ENCODE measurements at regions not wholly inside any gene's neighbourhood (a gene's known extent, or its start where the extent isn't known, plus 50 kb on each side); places are given as distances from the start of the nearest gene placed in this dataset.
"Not testable (repeated sequence)": the region's sequence is repeated elsewhere in the genome, so short reads cannot be mapped to it uniquely, and the experiment has no call there.

GRCh38 chr4:162852642-162853041 is 314.0 kb downstream of the NAF1 start:
- TF ChIP-seq KDM5A (IDR thresholded peaks at IDR 0.05), result no peak
- no peak for DNase-seq (ENCODE audit: low read depth in 1 of 2, low spot score in 1 of 2)
- no peak for ATAC-seq
- POLR2A ChIA-PET, result no interaction called here
- CTCF ChIA-PET, result no interaction called here
- no peak overlapping the region for H3K4me3 ChIP-seq
- no peaks in the 10 kb centered on the region for H3K9me3 ChIP-seq
- FAIRE-seq, result no peak
- H3K4me2 ChIP-seq, result no peak overlapping the region
- WGBS (ENCODE audit: missing lambda C conversion rate), result 46% methylated on average over 4 of the region's 4 CpGs
- H3K27ac ChIP-seq, result no peak overlapping the region
- H3K4me1 ChIP-seq, result no peaks in the 10 kb centered on the region

- CTCF ChIA-PET; POLR2A ChIA-PET; H3K4me3 ChIP-seq; FAIRE-seq; H3K4me2 ChIP-seq; DNase-seq (ENCODE audit: low read depth in 1 of 2, low spot score in 1 of 2); ATAC-seq; H3K4me1 ChIP-seq; H3K9me3 ChIP-seq; H3K27ac ChIP-seq: not testable (repeated sequence)
- 56% methylated on average over 6 of the region's 6 CpGs for WGBS (ENCODE audit: missing lambda C conversion rate)
These were observed 315.4 kb downstream of the NAF1 start for GRCh38 chr4:162851241-162851758.

- no peak for DNase-seq (ENCODE audit: low read depth in 1 of 2, low spot score in 1 of 2)
- ATAC-seq, result no peak
- no peak for FAIRE-seq
These were observed 316.8 kb downstream of the NAF1 start for GRCh38 chr4:162849937-162850336.

More at GRCh38 chr4:162849937-162850336, 316.8 kb downstream of the NAF1 start:
- POLR2A ChIA-PET, result no interaction called here
- Histone ChIP-seq H3K27ac (no peak overlapping the region), H3K4me2 (no peak overlapping the region), H3K4me3 (no peak overlapping the region), H3K4me1 (no peaks in the 10 kb centered on the region), H3K9me3 (no peaks in the 10 kb centered on the region)
- TF ChIP-seq JUNB (IDR thresholded peaks at IDR 0.05), result no peak
- no peak for TF ChIP-seq HMGXB4 (CRISPR knock-in tag; IDR thresholded peaks at IDR 0.05; ENCODE audit: borderline replicate concordance)
- TF ChIP-seq POLR2A (IDR thresholded peaks at IDR 0.05; ENCODE audit: low read length), result no peak
- TF ChIP-seq RCOR1 (IDR thresholded peaks at IDR 0.05; ENCODE audit: low read depth, low read length), result no peak
- no peak for TF ChIP-seq ATOH8 (CRISPR knock-in tag; IDR thresholded peaks at IDR 0.05; ENCODE audit: low read depth)
- no peak for TF ChIP-seq CHD4 (IDR thresholded peaks at IDR 0.05; ENCODE audit: borderline replicate concordance)
- TF ChIP-seq FOSB (CRISPR knock-in tag; IDR thresholded peaks at IDR 0.05), result no peak
- no peak for TF ChIP-seq CBX2 (IDR thresholded peaks at IDR 0.05; ENCODE audit: borderline replicate concordance, low read depth)
- no peak for TF ChIP-seq HOXB5 (CRISPR knock-in tag; IDR thresholded peaks at IDR 0.05)
- TF ChIP-seq NFE2L2 (conservative IDR thresholded peaks at IDR 0.05; ENCODE audit: low read length), result no peak
- no peak for TF ChIP-seq TP53 (CRISPR knock-in tag; IDR thresholded peaks at IDR 0.05)
- no peak for TF ChIP-seq FOXS1 (CRISPR knock-in tag; IDR thresholded peaks at IDR 0.05)
- TF ChIP-seq FOSL2 (IDR thresholded peaks at IDR 0.05), result no peak
- TF ChIP-seq FOSL2 (CRISPR knock-in tag; IDR thresholded peaks at IDR 0.05), result no peak
- TF ChIP-seq MAX (IDR thresholded peaks at IDR 0.05), result no peak
- no peak for TF ChIP-seq ELK1 (IDR thresholded peaks at IDR 0.05; ENCODE audit: low read depth, low read length)
- TF ChIP-seq HEYL (CRISPR knock-in tag; IDR thresholded peaks at IDR 0.05), result no peak
- TF ChIP-seq KDM1A (IDR thresholded peaks at IDR 0.05; ENCODE audit: low read depth), result no peak
- TF ChIP-seq RARB (CRISPR knock-in tag; IDR thresholded peaks at IDR 0.05), result no peak
- no peak for TF ChIP-seq E2F6 (IDR thresholded peaks at IDR 0.05; ENCODE audit: borderline replicate concordance, low read depth)
- CTCF ChIA-PET, result interaction anchor here (0.6 kb wide), 1 partner anchor 406 kb away, joined by 3 read pairs; no protein-coding TSS in a partner anchor
